GM12892 (cell line): ENCODE measurements at regions not wholly inside any gene's neighbourhood (a gene's known extent, or its start where the extent isn't known, plus 50 kb on each side); places are given as distances from the start of the nearest gene placed in this dataset.
"Not testable (repeated sequence)": the region's sequence is repeated elsewhere in the genome, so short reads cannot be mapped to it uniquely, and the experiment has no call there.

Source experiments
- DNase-seq: peaks from one replicate; pipeline ENCODE4 v3.0.0; 2011; ENCODE audit not compliant: insufficient read length
- FAIRE-seq: peaks from 2 replicates; lab custom pipeline; 2011; peaks lifted over from hg19 to GRCh38; lab: Jason Lieb, UNC
- POLR2A ChIP-seq: IDR thresholded peaks from 2 replicates; pipeline ENCODE4 v1.6.1; 2011; ENCODE audit warnings: low read depth, low read length, control low read depth
- POLR2AphosphoS5 ChIP-seq: IDR thresholded peaks from 2 replicates; pipeline ENCODE4 v1.6.1; 2011; ENCODE audit warnings: low read depth, low read length, control low read depth
- TAF1 ChIP-seq: IDR thresholded peaks from 2 replicates; pipeline ENCODE4 v1.6.1; 2011; ENCODE audit warnings: low read depth, mild to moderate bottlenecking, control low read depth, low read length, borderline replicate concordance

- FAIRE-seq (no peak), DNase-seq (no peak)
- TF ChIP-seq POLR2A (no peak), TAF1 (no peak), POLR2AphosphoS5 (no peak)
Observed at GRCh38 chr11:97751952-97752351, 1268.8 kb upstream of the CNTN5 start.

- FAIRE-seq (no peak), DNase-seq (no peak)
- no peak for TF ChIP-seq POLR2A
- no peak for TF ChIP-seq TAF1
- no peak for TF ChIP-seq POLR2AphosphoS5
Observed at GRCh38 chr11:97754976-97755375, 1265.8 kb upstream of the CNTN5 start.

- FAIRE-seq, result no peak
- DNase-seq, result no peak
- no peak for TF ChIP-seq POLR2A
- no peak for TF ChIP-seq POLR2AphosphoS5
Observed at GRCh38 chr11:97756571-97757335, 1264.0 kb upstream of the CNTN5 start.

- TF ChIP-seq POLR2AphosphoS5 (no peak), TAF1 (no peak), POLR2A (no peak)
- no peak for FAIRE-seq
- DNase-seq, result no peak
Observed at GRCh38 chr11:97761175-97761574, 1259.6 kb upstream of the CNTN5 start.

- DNase-seq (no peak), FAIRE-seq (no peak)
- TF ChIP-seq TAF1, result no peak
- TF ChIP-seq POLR2A, result no peak
- no peak for TF ChIP-seq POLR2AphosphoS5
Observed at GRCh38 chr11:97764193-97764592, 1256.6 kb upstream of the CNTN5 start.

- no peak for FAIRE-seq
- no peak for DNase-seq
- TF ChIP-seq POLR2A (no peak), TAF1 (no peak), POLR2AphosphoS5 (no peak)
Observed at GRCh38 chr11:97764605-97765004, 1256.1 kb upstream of the CNTN5 start.

GRCh38 chr11:97770570-97770969 is 1250.2 kb upstream of the CNTN5 start:
- DNase-seq, result no peak
- TF ChIP-seq POLR2A (no peak), TAF1 (no peak), POLR2AphosphoS5 (no peak)
- no peak for FAIRE-seq

- no peak for TF ChIP-seq POLR2A
- TF ChIP-seq TAF1, result no peak
- TF ChIP-seq POLR2AphosphoS5, result no peak
- FAIRE-seq, result no peak
- DNase-seq, result no peak
Observed at GRCh38 chr11:97772705-97773104, 1248.0 kb upstream of the CNTN5 start.

- not testable (repeated sequence) for FAIRE-seq, DNase-seq
Observed at GRCh38 chr11:97784388-97784787, 1236.4 kb upstream of the CNTN5 start.

GRCh38 chr11:97786961-97787360 is 1233.8 kb upstream of the CNTN5 start:
- DNase-seq, result no peak
- no peak for FAIRE-seq
- TF ChIP-seq POLR2A, result no peak
- TF ChIP-seq TAF1, result no peak
- TF ChIP-seq POLR2AphosphoS5, result no peak

- no peak for TF ChIP-seq POLR2AphosphoS5
- no peak for TF ChIP-seq POLR2A
- TF ChIP-seq TAF1, result no peak
- no peak for DNase-seq
- no peak for FAIRE-seq
Observed at GRCh38 chr11:97794876-97795275, 1225.9 kb upstream of the CNTN5 start.

GRCh38 chr11:97800891-97801290 is 1219.9 kb upstream of the CNTN5 start:
- DNase-seq (no peak), FAIRE-seq (no peak)
- TF ChIP-seq TAF1, result no peak
- TF ChIP-seq POLR2A, result no peak
- TF ChIP-seq POLR2AphosphoS5, result no peak
